Chondrocyte (in vitro differentiated cells): ENCODE measurements at regions not wholly inside any gene's neighbourhood (a gene's known extent, or its start where the extent isn't known, plus 50 kb on each side); places are given as distances from the start of the nearest gene placed in this dataset.

ENCODE experiments used
- DNase-seq: peaks from one replicate; pipeline ENCODE4 v3.0.0; 2021; ENCODE audit warnings: mixed read lengths, low spot score
- H3K27ac Mint-ChIP-seq: one replicate; pipeline ENCODE4 v1.8.0; 2021; ENCODE audit warnings: mild to moderate bottlenecking, moderate library complexity, mixed read lengths; ENCODE audit not compliant: unreplicated experiment
- H3K27me3 Mint-ChIP-seq: 2 replicates; pipeline ENCODE4 v1.8.0; 2021; ENCODE audit warnings: low read depth, mixed read lengths
- H3K36me3 Mint-ChIP-seq: 2 replicates; pipeline ENCODE4 v1.8.0; 2021; ENCODE audit warnings: low read depth, mixed read lengths
- H3K4me1 Mint-ChIP-seq: 2 replicates; pipeline ENCODE4 v1.8.0; 2021; ENCODE audit warnings: low read depth, mild to moderate bottlenecking, mixed read lengths
- H3K4me3 Mint-ChIP-seq: one replicate; pipeline ENCODE4 v1.8.0; 2021; ENCODE audit warnings: mild to moderate bottlenecking, moderate library complexity, mixed read lengths; ENCODE audit not compliant: unreplicated experiment
- H3K9me3 Mint-ChIP-seq: 2 replicates; pipeline ENCODE4 v1.8.0; 2021; ENCODE audit warnings: low read depth, mixed read lengths
- TF ChIP-seq, protein P1 (sequence below): fragments of 200-600 bp; sonication (generic); IDR thresholded peaks from 2 replicates; pipeline ENCODE4 v1.5.0; 2021; ENCODE audit warnings: antibody characterized with exemption, mild to moderate bottlenecking, moderate library complexity

DNA sequence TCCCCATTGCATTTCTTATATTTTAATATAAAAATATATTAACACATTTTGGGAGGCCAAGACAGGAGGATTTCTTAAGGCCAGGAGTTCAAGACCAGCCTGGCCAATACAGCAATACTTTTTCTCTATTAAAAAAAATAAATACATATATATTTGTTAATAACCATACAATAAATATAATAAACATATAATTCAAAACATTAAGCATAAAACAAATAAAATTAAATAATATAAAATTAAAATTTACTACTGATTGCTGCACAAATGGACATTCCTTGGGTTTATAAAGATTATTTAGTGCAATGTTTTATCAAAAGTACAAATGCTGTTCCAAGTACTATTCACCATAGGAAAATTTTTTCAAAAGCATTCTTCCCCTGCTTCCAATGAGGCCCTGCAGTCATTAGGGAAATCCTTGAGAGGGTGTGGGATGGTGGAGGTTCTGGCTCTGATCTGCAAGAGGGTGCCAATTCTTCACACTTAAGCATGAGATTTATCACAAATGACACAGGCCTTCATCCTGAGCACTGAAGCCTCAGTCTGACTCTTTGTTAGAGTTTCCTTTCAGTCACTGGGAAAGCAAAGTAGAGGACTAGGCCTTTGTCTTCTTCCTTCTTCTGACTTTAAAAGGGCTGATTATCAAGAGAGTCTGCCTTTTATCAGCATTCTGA lies 596.7 kb downstream of the EPM2A start:
- Mint-ChIP-seq H3K27me3 (peaks cover 3% of the 10 kb centered on the region), H3K4me1 (no peaks in the 10 kb centered on the region), H3K4me3 (no peak overlapping the region), H3K36me3 (no peaks in the 10 kb centered on the region), H3K9me3 (no peaks in the 10 kb centered on the region), H3K27ac (no peak overlapping the region)
- no peak for DNase-seq
- TF ChIP-seq, protein P1, sequence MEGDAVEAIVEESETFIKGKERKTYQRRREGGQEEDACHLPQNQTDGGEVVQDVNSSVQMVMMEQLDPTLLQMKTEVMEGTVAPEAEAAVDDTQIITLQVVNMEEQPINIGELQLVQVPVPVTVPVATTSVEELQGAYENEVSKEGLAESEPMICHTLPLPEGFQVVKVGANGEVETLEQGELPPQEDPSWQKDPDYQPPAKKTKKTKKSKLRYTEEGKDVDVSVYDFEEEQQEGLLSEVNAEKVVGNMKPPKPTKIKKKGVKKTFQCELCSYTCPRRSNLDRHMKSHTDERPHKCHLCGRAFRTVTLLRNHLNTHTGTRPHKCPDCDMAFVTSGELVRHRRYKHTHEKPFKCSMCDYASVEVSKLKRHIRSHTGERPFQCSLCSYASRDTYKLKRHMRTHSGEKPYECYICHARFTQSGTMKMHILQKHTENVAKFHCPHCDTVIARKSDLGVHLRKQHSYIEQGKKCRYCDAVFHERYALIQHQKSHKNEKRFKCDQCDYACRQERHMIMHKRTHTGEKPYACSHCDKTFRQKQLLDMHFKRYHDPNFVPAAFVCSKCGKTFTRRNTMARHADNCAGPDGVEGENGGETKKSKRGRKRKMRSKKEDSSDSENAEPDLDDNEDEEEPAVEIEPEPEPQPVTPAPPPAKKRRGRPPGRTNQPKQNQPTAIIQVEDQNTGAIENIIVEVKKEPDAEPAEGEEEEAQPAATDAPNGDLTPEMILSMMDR: no peak

DNA sequence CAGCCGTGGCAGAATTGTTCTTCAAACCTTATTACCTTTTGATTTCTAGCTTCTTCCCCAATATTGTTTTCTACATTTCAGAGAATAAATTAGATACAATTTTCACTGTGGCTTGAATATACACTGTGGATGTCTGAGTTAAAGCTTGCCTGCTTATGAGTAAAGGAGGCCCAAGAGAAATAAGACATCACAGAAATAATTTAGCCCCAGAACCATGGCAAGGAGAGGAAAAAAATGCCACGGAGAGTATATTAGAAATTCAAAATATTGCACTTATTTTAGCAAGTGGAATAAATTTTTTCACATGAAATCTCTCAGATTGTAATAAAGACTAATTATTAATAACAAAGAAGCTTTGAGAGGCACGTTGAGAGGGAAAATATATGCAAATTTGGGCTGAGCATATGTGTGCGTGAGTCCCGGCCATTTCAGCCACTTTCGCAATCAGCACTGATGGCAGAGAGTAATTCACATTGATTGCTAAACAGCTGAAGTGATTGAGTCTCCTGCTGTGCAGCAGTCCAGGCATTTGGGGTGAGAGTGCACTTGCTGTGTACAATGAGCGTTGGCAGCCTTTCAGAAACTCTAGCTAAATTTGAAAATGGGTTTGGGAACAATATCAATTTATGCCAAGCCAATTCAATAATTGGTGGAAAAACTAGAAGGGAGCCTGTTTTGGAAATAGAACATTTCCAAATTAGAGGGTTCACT lies 596.0 kb downstream of the EPM2A start:
- no peak for DNase-seq
- H3K9me3 Mint-ChIP-seq: no peaks in the 10 kb centered on the region
- peaks cover 3% of the 10 kb centered on the region for H3K27me3 Mint-ChIP-seq
- H3K36me3 Mint-ChIP-seq: no peaks in the 10 kb centered on the region
- H3K4me3 Mint-ChIP-seq: no peak overlapping the region
- no peaks in the 10 kb centered on the region for H3K4me1 Mint-ChIP-seq
- H3K27ac Mint-ChIP-seq: no peak overlapping the region
- TF ChIP-seq, protein P1: no peak

DNA sequence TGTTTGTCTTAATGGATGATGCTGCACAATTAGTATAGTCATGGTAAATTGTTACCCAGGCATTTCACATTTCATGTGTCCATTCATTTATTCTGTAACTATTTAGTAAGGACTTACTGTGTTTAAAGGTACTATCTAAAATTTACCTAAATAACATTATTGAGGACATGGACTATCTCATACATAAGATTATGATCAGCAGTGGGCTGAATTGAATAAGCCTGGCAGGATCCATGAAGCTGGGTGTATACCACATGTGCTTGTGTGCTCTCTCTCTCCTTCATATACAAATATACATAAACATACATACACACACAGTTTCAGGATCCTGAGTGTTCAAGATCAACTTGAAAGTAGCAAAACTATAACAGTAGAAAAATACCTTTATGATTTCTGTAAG lies 595.4 kb downstream of the EPM2A start:
- Mint-ChIP-seq H3K9me3 (no peaks in the 10 kb centered on the region), H3K4me1 (no peaks in the 10 kb centered on the region), H3K36me3 (no peaks in the 10 kb centered on the region), H3K4me3 (no peak overlapping the region), H3K27ac (no peak overlapping the region), H3K27me3 (peaks cover 2% of the 10 kb centered on the region)
- DNase-seq: no peak
- TF ChIP-seq, protein P1: no peak

DNA sequence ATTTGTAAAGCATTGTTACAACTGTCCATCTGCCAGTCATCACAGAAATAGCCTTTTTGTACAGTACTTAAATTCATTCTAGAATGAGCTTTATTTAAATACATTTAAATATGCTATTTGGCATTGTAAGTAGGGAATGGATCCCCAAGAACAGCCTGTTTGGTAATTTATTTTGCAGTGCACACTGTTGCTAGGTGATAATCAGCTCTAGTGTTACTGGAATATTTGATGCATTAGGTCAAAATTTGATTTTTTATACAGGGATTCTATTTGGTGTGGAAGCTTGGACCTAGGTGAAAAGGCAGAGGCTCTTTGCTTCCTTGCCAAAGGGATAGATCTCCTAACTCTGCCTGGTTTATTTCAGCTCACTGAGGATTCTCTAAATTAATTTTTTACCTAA lies 593.7 kb downstream of the EPM2A start:
- TF ChIP-seq, protein P1: no peak
- Mint-ChIP-seq H3K4me1 (no peaks in the 10 kb centered on the region), H3K27ac (no peak overlapping the region), H3K4me3 (no peak overlapping the region), H3K27me3 (no peaks in the 10 kb centered on the region), H3K36me3 (no peaks in the 10 kb centered on the region), H3K9me3 (no peaks in the 10 kb centered on the region)
- no peak for DNase-seq

DNA sequence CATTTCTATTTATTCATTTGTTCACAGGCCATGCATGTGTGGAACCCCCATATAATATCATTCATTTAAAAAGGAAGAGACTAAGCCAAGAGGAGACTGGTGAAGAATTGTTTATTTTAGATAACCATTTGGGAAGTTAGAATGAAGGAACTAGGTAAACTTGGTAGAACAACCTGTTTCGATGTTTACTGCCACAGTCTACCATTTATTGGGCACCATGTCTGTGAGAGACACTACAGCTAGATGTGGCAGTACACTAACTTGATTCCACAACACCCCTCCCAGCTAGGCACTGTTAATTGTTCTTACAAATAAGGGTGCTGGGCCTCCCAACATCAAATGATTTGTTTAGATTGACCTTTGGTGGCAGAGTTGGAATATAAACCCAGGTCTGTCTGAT lies 592.4 kb downstream of the EPM2A start:
- Mint-ChIP-seq H3K27ac (no peak overlapping the region), H3K4me1 (peaks cover 6% of the 10 kb centered on the region), H3K4me3 (no peak overlapping the region), H3K36me3 (no peaks in the 10 kb centered on the region), H3K27me3 (no peaks in the 10 kb centered on the region), H3K9me3 (no peaks in the 10 kb centered on the region)
- no peak for DNase-seq
- TF ChIP-seq, protein P1: no peak
